ENCODE measurements at regions not wholly inside any gene's neighbourhood (a gene's known extent, or its start where the extent isn't known, plus 50 kb on each side); places are given as distances from the start of the nearest gene placed in this dataset.
"Not testable (repeated sequence)": the region's sequence is repeated elsewhere in the genome, so short reads cannot be mapped to it uniquely, and the experiment has no call there.

DNA sequence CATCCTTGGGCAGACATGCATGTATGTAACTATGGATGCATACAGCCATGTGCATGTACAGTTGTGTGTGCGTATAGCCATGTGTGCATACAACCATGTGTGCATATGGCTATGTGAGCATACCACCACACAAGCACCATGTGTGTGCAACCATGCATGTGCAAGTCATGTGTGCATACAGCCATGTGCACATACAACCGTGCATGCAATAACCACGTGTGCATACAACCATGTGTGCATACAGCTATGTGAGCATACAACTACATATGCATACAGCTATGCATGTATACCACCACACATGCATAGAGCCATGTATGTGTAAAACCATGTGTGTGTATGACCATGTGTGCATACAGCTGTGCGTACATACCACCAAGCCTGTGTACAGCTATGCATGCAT is 185.7 kb downstream of the BANP start:
- H2BK15ac ChIP-seq (ENCODE audit: low read length); H4K5ac ChIP-seq (ENCODE audit: insufficient read length, low read depth, low read length); H3K56ac ChIP-seq (replicated peaks; ENCODE audit: insufficient read length, low read depth, low read length); H3K23ac ChIP-seq (ENCODE audit: insufficient read length); H3K36me3 ChIP-seq (ENCODE audit: control insufficient read depth in 2 of 4, insufficient read depth in 4 of 4, low read length in 3 of 4); H3K9ac ChIP-seq (replicated peaks in 1 of 4; ENCODE audit: extremely low read depth in 1 of 4, low read depth in 3 of 4, low read length in 3 of 4); H2BK120ac ChIP-seq (replicated peaks; ENCODE audit: low read depth, low read length); H4K91ac ChIP-seq (replicated peaks; ENCODE audit: insufficient read length, low read length); H2AFZ ChIP-seq (ENCODE audit: low read length); H3K4ac ChIP-seq (replicated peaks; ENCODE audit: insufficient read length, low read depth, low read length); H2AK5ac ChIP-seq (ENCODE audit: low read depth, low read length); H3K27ac ChIP-seq (ENCODE audit: low read depth, low read length); H4K8ac ChIP-seq (ENCODE audit: extremely low read depth, insufficient read depth, low read length); DNase-seq (ENCODE audit: low read depth in 1 of 2, low spot score in 2 of 2); H3K4me1 ChIP-seq (replicated peaks in 1 of 4; ENCODE audit: control insufficient read depth in 3 of 4, insufficient read depth in 4 of 4, low read length in 3 of 4); H2BK20ac ChIP-seq (ENCODE audit: low read length); H2BK12ac ChIP-seq (ENCODE audit: low read depth, low read length); H3K27me3 ChIP-seq (replicated peaks in 1 of 4; ENCODE audit: control insufficient read depth in 3 of 4, extremely low read depth in 1 of 4, insufficient read depth in 3 of 4, low read length in 3 of 4); H3K18ac ChIP-seq (ENCODE audit: extremely low read depth, low read length); H3K23me2 ChIP-seq (ENCODE audit: low read depth, low read length); H3K79me2 ChIP-seq (ENCODE audit: control insufficient read depth in 1 of 2, insufficient read depth in 2 of 2, low read length in 2 of 2); H3K4me3 ChIP-seq (ENCODE audit: extremely low read depth in 1 of 4, insufficient read depth in 2 of 4, low read depth in 3 of 4, low read length in 4 of 4); H3K4me2 ChIP-seq (ENCODE audit: insufficient read depth in 1 of 2, low read depth in 2 of 2, low read length in 2 of 2); H3K14ac ChIP-seq (ENCODE audit: insufficient read length); H4K20me1 ChIP-seq (replicated peaks in 1 of 2; ENCODE audit: control insufficient read depth in 1 of 2, insufficient read depth in 2 of 2, low read length in 2 of 2); H2BK5ac ChIP-seq (ENCODE audit: low read depth, low read length); H3K79me1 ChIP-seq (ENCODE audit: low read depth, low read length): not testable (repeated sequence)
- ChIA-PET CTCF (ENCODE audit: partially characterized antibody) (interaction anchor here (1.7 kb wide), 1 partner anchor 179 kb away, joined by 3 read pairs; no protein-coding TSS in a partner anchor), POLR2A (ENCODE audit: partially characterized antibody) (interaction anchor here (0.6 kb wide), 1 partner anchor 131 kb away, joined by 4 read pairs; no protein-coding TSS in a partner anchor)
- 92% methylated on average over 4 of the region's 4 CpGs; no CpG with 5 or more reads in 1 of the 2 experiments for WGBS, 2 experiments (ENCODE audit: extremely low coverage in 1 of 2, insufficient coverage in 1 of 2, insufficient read length in 1 of 2, insufficient replicate concordance in 2 of 2, low coverage in 1 of 2, low lambda C conversion rate in 2 of 2, missing lambda C conversion rate in 1 of 2)
- H3K9me3 ChIP-seq (ENCODE audit: insufficient read depth in 2 of 2, low read depth in 1 of 2, low read length in 1 of 2) = peaks cover 13 to 18% of the 10 kb centered on the region in 2 experiments; a peak in 2 of 4 replicates
- FAIRE-seq = peak; percentile 57

DNA sequence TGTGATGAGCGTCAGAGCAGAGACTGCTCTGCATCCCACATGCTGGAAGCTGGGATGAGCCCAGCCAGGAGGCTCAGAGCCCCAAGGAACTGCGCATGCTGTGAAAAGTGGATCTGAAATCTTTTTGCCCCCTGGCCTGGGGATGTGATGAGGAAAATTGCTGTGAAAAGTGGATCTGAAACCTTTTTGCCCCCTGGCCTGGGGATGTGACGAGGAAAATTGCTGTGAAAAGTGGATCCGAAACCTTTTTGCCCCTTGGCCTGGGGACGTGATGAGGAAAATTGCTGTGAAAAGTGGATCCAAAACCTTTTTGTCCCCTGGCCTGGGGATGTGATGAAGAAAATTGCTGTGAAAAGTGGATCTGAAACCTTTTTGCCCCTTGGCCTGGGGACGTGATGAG is 187.9 kb downstream of the BANP start:
- H2AK5ac ChIP-seq (ENCODE audit: low read depth, low read length); H3K56ac ChIP-seq (replicated peaks; ENCODE audit: insufficient read length, low read depth, low read length); H3K9ac ChIP-seq (replicated peaks in 1 of 4; ENCODE audit: extremely low read depth in 1 of 4, low read depth in 3 of 4, low read length in 3 of 4); H2BK5ac ChIP-seq (ENCODE audit: low read depth, low read length); H3K36me3 ChIP-seq (ENCODE audit: control insufficient read depth in 2 of 4, insufficient read depth in 4 of 4, low read length in 3 of 4); H3K14ac ChIP-seq (ENCODE audit: insufficient read length); H3K18ac ChIP-seq (ENCODE audit: extremely low read depth, low read length); H2AFZ ChIP-seq (ENCODE audit: low read length); FAIRE-seq; H2BK15ac ChIP-seq (ENCODE audit: low read length); H4K20me1 ChIP-seq (replicated peaks in 1 of 2; ENCODE audit: control insufficient read depth in 1 of 2, insufficient read depth in 2 of 2, low read length in 2 of 2); H3K4ac ChIP-seq (replicated peaks; ENCODE audit: insufficient read length, low read depth, low read length); H3K79me2 ChIP-seq (ENCODE audit: control insufficient read depth in 1 of 2, insufficient read depth in 2 of 2, low read length in 2 of 2); H3K4me1 ChIP-seq (replicated peaks in 1 of 4; ENCODE audit: control insufficient read depth in 3 of 4, insufficient read depth in 4 of 4, low read length in 3 of 4); POLR2A ChIA-PET (ENCODE audit: partially characterized antibody); H3K27me3 ChIP-seq (replicated peaks in 1 of 4; ENCODE audit: control insufficient read depth in 3 of 4, extremely low read depth in 1 of 4, insufficient read depth in 3 of 4, low read length in 3 of 4); H3K4me3 ChIP-seq (ENCODE audit: extremely low read depth in 1 of 4, insufficient read depth in 2 of 4, low read depth in 3 of 4, low read length in 4 of 4); H3K79me1 ChIP-seq (ENCODE audit: low read depth, low read length); H4K91ac ChIP-seq (replicated peaks; ENCODE audit: insufficient read length, low read length); H3K4me2 ChIP-seq (ENCODE audit: insufficient read depth in 1 of 2, low read depth in 2 of 2, low read length in 2 of 2); CTCF ChIA-PET (ENCODE audit: partially characterized antibody); H3K23ac ChIP-seq (ENCODE audit: insufficient read length); H2BK12ac ChIP-seq (ENCODE audit: low read depth, low read length); H3K27ac ChIP-seq (ENCODE audit: low read depth, low read length); H4K8ac ChIP-seq (ENCODE audit: extremely low read depth, insufficient read depth, low read length); H2BK120ac ChIP-seq (replicated peaks; ENCODE audit: low read depth, low read length); DNase-seq (ENCODE audit: low read depth in 1 of 2, low spot score in 2 of 2); H4K5ac ChIP-seq (ENCODE audit: insufficient read length, low read depth, low read length); H2BK20ac ChIP-seq (ENCODE audit: low read length); H3K23me2 ChIP-seq (ENCODE audit: low read depth, low read length): not testable (repeated sequence)
- H3K9me3 ChIP-seq (ENCODE audit: insufficient read depth in 2 of 2, low read depth in 1 of 2, low read length in 1 of 2) = peaks cover 13 to 18% of the 10 kb centered on the region in 2 experiments; a peak in 2 of 4 replicates
- WGBS, 2 experiments (ENCODE audit: extremely low coverage in 1 of 2, insufficient coverage in 1 of 2, insufficient read length in 1 of 2, insufficient replicate concordance in 2 of 2, low coverage in 1 of 2, low lambda C conversion rate in 2 of 2, missing lambda C conversion rate in 1 of 2) = 96% methylated on average over 5 of the region's 6 CpGs; no CpG with 5 or more reads in 1 of the 2 experiments

All from H1 (cell line).